ENCODE measurements at regions not wholly inside any gene's neighbourhood (a gene's known extent, or its start where the extent isn't known, plus 50 kb on each side); places are given as distances from the start of the nearest gene placed in this dataset.
"Not testable (repeated sequence)": the region's sequence is repeated elsewhere in the genome, so short reads cannot be mapped to it uniquely, and the experiment has no call there.

- in situ Hi-C loops (cut with HindIII; ENCODE audit: low sequenced_read_pairs): not testable (repeated sequence)
Measured at GRCh38 chr5:62233083-62234046, 72.6 kb upstream of the KIF2A start.

- in situ Hi-C loops (cut with HindIII; ENCODE audit: low sequenced_read_pairs): not testable (repeated sequence)
Measured at GRCh38 chr5:62236593-62236992, 69.4 kb upstream of the KIF2A start.

- in situ Hi-C loops (cut with HindIII; ENCODE audit: low sequenced_read_pairs): not testable (repeated sequence)
Measured at GRCh38 chr5:62237944-62238343, 68.1 kb upstream of the KIF2A start.

- in situ Hi-C loops (cut with HindIII; ENCODE audit: low sequenced_read_pairs): not testable (repeated sequence)
Measured at GRCh38 chr5:62238584-62238983, 67.4 kb upstream of the KIF2A start.

- in situ Hi-C loops (cut with HindIII; ENCODE audit: low sequenced_read_pairs): not testable (repeated sequence)
Measured at GRCh38 chr5:62240494-62240893, 65.5 kb upstream of the KIF2A start.

GRCh38 chr5:62242000-62242399 is 64.0 kb upstream of the KIF2A start:
- in situ Hi-C loops (cut with HindIII; ENCODE audit: low sequenced_read_pairs): not testable (repeated sequence)

- in situ Hi-C loops (cut with HindIII; ENCODE audit: low sequenced_read_pairs): not testable (repeated sequence)
Measured at GRCh38 chr5:62243046-62243445, 63.0 kb upstream of the KIF2A start.

- in situ Hi-C loops (cut with HindIII; ENCODE audit: low sequenced_read_pairs): not testable (repeated sequence)
Measured at GRCh38 chr5:62248192-62248591, 57.8 kb upstream of the KIF2A start.

GRCh38 chr5:62250085-62250484 is 55.9 kb upstream of the KIF2A start:
- in situ Hi-C loops (cut with HindIII; ENCODE audit: low sequenced_read_pairs): not testable (repeated sequence)

- in situ Hi-C loops (cut with HindIII; ENCODE audit: low sequenced_read_pairs): not testable (repeated sequence)
Measured at GRCh38 chr5:62250919-62251318, 55.1 kb upstream of the KIF2A start.

GRCh38 chr5:62252519-62252918 is 53.5 kb upstream of the KIF2A start:
- in situ Hi-C loops (cut with HindIII; ENCODE audit: low sequenced_read_pairs): not testable (repeated sequence)

- in situ Hi-C loops (cut with HindIII; ENCODE audit: low sequenced_read_pairs): not testable (repeated sequence)
Measured at GRCh38 chr5:62255551-62255950, 50.5 kb upstream of the KIF2A start.

- in situ Hi-C loops (cut with HindIII; ENCODE audit: low sequenced_read_pairs): no loop called here
Measured at GRCh38 chr5:62256161-62257019, 49.6 kb upstream of the KIF2A start.
